ENCODE measurements at regions not wholly inside any gene's neighbourhood (a gene's known extent, or its start where the extent isn't known, plus 50 kb on each side); places are given as distances from the start of the nearest gene placed in this dataset.

GRCh38 chr4:32394255-32394654, 1674.1 kb downstream of the PCDH7 start:
- no peaks in the 10 kb centered on the region for H3K36me3 Mint-ChIP-seq (ENCODE audit: insufficient read depth, unreplicated experiment)
- H3K4me1 Mint-ChIP-seq (ENCODE audit: insufficient read depth, unreplicated experiment), result peaks cover 4% of the 10 kb centered on the region
- no TSS peak for BruUV-seq (replicated peaks)
- DNase-seq (ENCODE audit: unreplicated experiment), result no peak
- ChIA-PET POLR2A (interaction anchor here (0.6 to 0.9 kb wide), 3 partner anchors 106 to 393 kb away, joined by 3 read pairs; no protein-coding TSS in a partner anchor), CTCF (no interaction called here)
- no peaks in the 10 kb centered on the region for H3K27me3 Mint-ChIP-seq (ENCODE audit: insufficient read depth, unreplicated experiment)
- intact Hi-C loops (cut with micrococcal nuclease), result no loop called here
- TF ChIP-seq, protein P1, sequence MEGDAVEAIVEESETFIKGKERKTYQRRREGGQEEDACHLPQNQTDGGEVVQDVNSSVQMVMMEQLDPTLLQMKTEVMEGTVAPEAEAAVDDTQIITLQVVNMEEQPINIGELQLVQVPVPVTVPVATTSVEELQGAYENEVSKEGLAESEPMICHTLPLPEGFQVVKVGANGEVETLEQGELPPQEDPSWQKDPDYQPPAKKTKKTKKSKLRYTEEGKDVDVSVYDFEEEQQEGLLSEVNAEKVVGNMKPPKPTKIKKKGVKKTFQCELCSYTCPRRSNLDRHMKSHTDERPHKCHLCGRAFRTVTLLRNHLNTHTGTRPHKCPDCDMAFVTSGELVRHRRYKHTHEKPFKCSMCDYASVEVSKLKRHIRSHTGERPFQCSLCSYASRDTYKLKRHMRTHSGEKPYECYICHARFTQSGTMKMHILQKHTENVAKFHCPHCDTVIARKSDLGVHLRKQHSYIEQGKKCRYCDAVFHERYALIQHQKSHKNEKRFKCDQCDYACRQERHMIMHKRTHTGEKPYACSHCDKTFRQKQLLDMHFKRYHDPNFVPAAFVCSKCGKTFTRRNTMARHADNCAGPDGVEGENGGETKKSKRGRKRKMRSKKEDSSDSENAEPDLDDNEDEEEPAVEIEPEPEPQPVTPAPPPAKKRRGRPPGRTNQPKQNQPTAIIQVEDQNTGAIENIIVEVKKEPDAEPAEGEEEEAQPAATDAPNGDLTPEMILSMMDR (IDR thresholded peaks at IDR 0.05; ENCODE audit: unreplicated experiment), result no peak
- H3K9me3 Mint-ChIP-seq (ENCODE audit: unreplicated experiment), result peaks cover 3% of the 10 kb centered on the region
- H3K4me3 Mint-ChIP-seq (ENCODE audit: unreplicated experiment), result no peak overlapping the region
- peak overlapping the region; percentile 76 for H3K27ac Mint-ChIP-seq (ENCODE audit: low read depth, unreplicated experiment)

- H3K27ac Mint-ChIP-seq (ENCODE audit: low read depth, unreplicated experiment), result no peak overlapping the region
- POLR2A ChIA-PET, result no interaction called here
- H3K9me3 Mint-ChIP-seq (ENCODE audit: unreplicated experiment), result no peaks in the 10 kb centered on the region
- no peak for DNase-seq (ENCODE audit: unreplicated experiment)
- H3K36me3 Mint-ChIP-seq (ENCODE audit: insufficient read depth, unreplicated experiment), result no peaks in the 10 kb centered on the region
- BruUV-seq (replicated peaks), result no TSS peak
- H3K27me3 Mint-ChIP-seq (ENCODE audit: insufficient read depth, unreplicated experiment), result no peaks in the 10 kb centered on the region
- no peak overlapping the region for H3K4me3 Mint-ChIP-seq (ENCODE audit: unreplicated experiment)
- CTCF ChIA-PET, result no interaction called here
- TF ChIP-seq, protein P1 (IDR thresholded peaks at IDR 0.05; ENCODE audit: unreplicated experiment), result no peak
- peaks cover 4% of the 10 kb centered on the region for H3K4me1 Mint-ChIP-seq (ENCODE audit: insufficient read depth, unreplicated experiment)
- intact Hi-C loops (cut with micrococcal nuclease), result no loop called here
Measured at GRCh38 chr4:32396507-32397070, 1676.4 kb downstream of the PCDH7 start.

DNA sequence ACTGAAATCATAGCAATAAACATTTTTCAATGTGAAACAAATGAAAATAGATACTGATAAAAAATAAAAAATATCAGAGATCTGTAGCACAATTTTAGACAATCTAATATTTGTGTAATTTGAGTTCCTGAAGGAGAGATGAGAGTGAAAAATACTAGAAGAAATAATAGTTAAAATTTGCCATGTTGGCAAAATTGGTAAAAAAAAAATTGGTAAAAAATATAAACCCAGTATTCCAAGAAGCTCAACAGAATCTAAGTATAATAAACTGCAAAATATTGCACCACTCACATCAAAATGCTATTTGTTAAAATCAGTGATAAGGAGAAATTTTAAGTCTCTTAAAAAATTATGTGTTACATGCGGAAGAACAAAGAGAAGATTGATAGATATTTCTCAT, 1680.7 kb downstream of the PCDH7 start:
- Mint-ChIP-seq H3K27ac (ENCODE audit: low read depth, unreplicated experiment) (no peak overlapping the region), H3K4me1 (ENCODE audit: insufficient read depth, unreplicated experiment) (no peaks in the 10 kb centered on the region), H3K27me3 (ENCODE audit: insufficient read depth, unreplicated experiment) (no peaks in the 10 kb centered on the region), H3K36me3 (ENCODE audit: insufficient read depth, unreplicated experiment) (no peaks in the 10 kb centered on the region), H3K4me3 (ENCODE audit: unreplicated experiment) (no peak overlapping the region), H3K9me3 (ENCODE audit: unreplicated experiment) (peaks cover under 1% of the 10 kb centered on the region)
- ChIA-PET POLR2A (no interaction called here), CTCF (no interaction called here)
- intact Hi-C loops (cut with micrococcal nuclease), result no loop called here
- TF ChIP-seq, protein P1 (IDR thresholded peaks at IDR 0.05; ENCODE audit: unreplicated experiment), result no peak
- no peak for DNase-seq (ENCODE audit: unreplicated experiment)
- no TSS peak for BruUV-seq (replicated peaks)

DNA sequence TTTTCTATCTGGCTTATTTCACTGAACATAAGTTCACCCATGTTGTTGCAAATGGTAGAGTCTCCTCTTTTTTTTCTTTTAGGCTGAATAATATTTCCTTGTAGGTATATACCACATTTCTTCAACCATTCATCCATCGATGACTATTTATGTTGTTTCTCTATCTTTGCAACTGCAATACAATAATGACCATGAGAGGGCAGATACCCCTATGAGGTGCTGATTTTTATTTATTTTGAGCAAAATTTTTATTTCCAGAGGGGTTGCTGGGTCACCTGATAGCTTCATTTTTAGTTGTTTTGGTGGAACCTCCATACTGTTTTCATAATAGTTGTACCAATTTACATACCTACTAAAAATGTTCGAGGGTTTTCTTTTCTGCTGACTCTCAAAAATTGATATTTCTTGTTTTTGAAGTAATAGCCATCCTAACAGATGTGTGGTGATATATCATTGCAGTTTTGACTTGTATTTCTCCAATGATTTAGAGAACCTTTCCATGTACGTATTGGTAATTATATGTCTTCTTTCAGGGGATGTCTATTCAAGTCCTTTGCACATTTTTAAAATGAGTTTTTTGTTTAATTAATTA, 1697.0 kb downstream of the PCDH7 start:
- ChIA-PET POLR2A (no interaction called here), CTCF (no interaction called here)
- H3K9me3 Mint-ChIP-seq (ENCODE audit: unreplicated experiment), result peaks cover 13% of the 10 kb centered on the region
- no peak overlapping the region for H3K27ac Mint-ChIP-seq (ENCODE audit: low read depth, unreplicated experiment)
- H3K36me3 Mint-ChIP-seq (ENCODE audit: insufficient read depth, unreplicated experiment), result no peaks in the 10 kb centered on the region
- H3K4me1 Mint-ChIP-seq (ENCODE audit: insufficient read depth, unreplicated experiment), result no peaks in the 10 kb centered on the region
- DNase-seq (ENCODE audit: unreplicated experiment), result no peak
- no TSS peak for BruUV-seq (replicated peaks)
- H3K27me3 Mint-ChIP-seq (ENCODE audit: insufficient read depth, unreplicated experiment), result no peaks in the 10 kb centered on the region
- TF ChIP-seq, protein P1 (IDR thresholded peaks at IDR 0.05; ENCODE audit: unreplicated experiment), result peak; percentile 21
- intact Hi-C loops (cut with micrococcal nuclease), result loop anchor here (5.0 kb wide), 1 partner anchor 360 kb away; no protein-coding TSS in a partner anchor
- H3K4me3 Mint-ChIP-seq (ENCODE audit: unreplicated experiment), result no peak overlapping the region

Measured in MCF 10A (cell line).